Astrocyte (in vitro differentiated cells and primary cell): ENCODE measurements at regions not wholly inside any gene's neighbourhood (a gene's known extent, or its start where the extent isn't known, plus 50 kb on each side); places are given as distances from the start of the nearest gene placed in this dataset.

Source experiments
- DNase-seq: peaks from one replicate; pipeline ENCODE4 v3.0.0-alpha.2; 2010; ENCODE audit warnings: low read depth
- FAIRE-seq: peaks from 2 replicates; lab custom pipeline; 2011; peaks lifted over from hg19 to GRCh38; lab: Jason Lieb, UNC
- H2AFZ ChIP-seq: 2 replicates; pipeline ENCODE4 v1.6.0; 2012; ENCODE audit warnings: low read depth, low read length, inconsistent platforms
- H3K27ac ChIP-seq: 2 replicates; pipeline ENCODE4 v1.5.1; 2011; ENCODE audit warnings: low read depth, low read length, inconsistent platforms
- H3K27me3 ChIP-seq: 2 replicates; pipeline ENCODE4 v1.6.0; 2011; ENCODE audit warnings: low read length, inconsistent platforms; ENCODE audit not compliant: insufficient read depth
- H3K36me3 ChIP-seq: 2 replicates; pipeline ENCODE4 v1.5.1; 2011; ENCODE audit warnings: low read length, inconsistent platforms; ENCODE audit not compliant: insufficient read depth
- H3K4me1 ChIP-seq: 2 replicates; pipeline ENCODE4 v1.5.1; 2011; ENCODE audit warnings: low read length, inconsistent platforms; ENCODE audit not compliant: insufficient read depth
- H3K4me2 ChIP-seq: 2 replicates; pipeline ENCODE4 v1.6.0; 2012; ENCODE audit warnings: low read length, inconsistent platforms
- H3K4me3 ChIP-seq: 2 replicates; pipeline ENCODE4 v1.5.1; 2011; ENCODE audit warnings: low read depth, mild to moderate bottlenecking, low read length, inconsistent platforms; ENCODE audit not compliant: insufficient read depth
- H3K79me2 ChIP-seq: 2 replicates; pipeline ENCODE4 v1.6.0; 2012; ENCODE audit warnings: mild to moderate bottlenecking, low read length, inconsistent platforms; ENCODE audit not compliant: insufficient read depth
- H3K9ac ChIP-seq: 2 replicates; pipeline ENCODE4 v1.6.0; 2012; ENCODE audit warnings: mild to moderate bottlenecking, low read length, inconsistent platforms
- H3K9me3 ChIP-seq: 2 replicates; pipeline ENCODE4 v1.5.1; 2012; ENCODE audit warnings: low read depth, mild to moderate bottlenecking, low read length, inconsistent platforms; ENCODE audit not compliant: insufficient read depth
- H4K20me1 ChIP-seq: 2 replicates; pipeline ENCODE4 v1.6.0; 2012; ENCODE audit warnings: low read length, inconsistent platforms; ENCODE audit not compliant: insufficient read depth
- H3K27ac Mint-ChIP-seq: one replicate; pipeline ENCODE4 v1.8.0; 2021; ENCODE audit warnings: mild to moderate bottlenecking, mixed read lengths; ENCODE audit not compliant: unreplicated experiment
- H3K27me3 Mint-ChIP-seq: one replicate; pipeline ENCODE4 v1.8.0; 2021; ENCODE audit warnings: low read depth, mixed read lengths; ENCODE audit not compliant: unreplicated experiment
- H3K36me3 Mint-ChIP-seq: one replicate; pipeline ENCODE4 v1.8.0; 2021; ENCODE audit warnings: low read depth, mixed read lengths; ENCODE audit not compliant: unreplicated experiment
- H3K4me1 Mint-ChIP-seq: one replicate; pipeline ENCODE4 v1.8.0; 2021; ENCODE audit warnings: low read depth, mixed read lengths; ENCODE audit not compliant: unreplicated experiment
- H3K4me3 Mint-ChIP-seq: one replicate; pipeline ENCODE4 v1.8.0; 2021; ENCODE audit warnings: mild to moderate bottlenecking, moderate library complexity, mixed read lengths; ENCODE audit not compliant: unreplicated experiment
- H3K9me3 Mint-ChIP-seq: one replicate; pipeline ENCODE4 v1.8.0; 2021; ENCODE audit warnings: mild to moderate bottlenecking, mixed read lengths; ENCODE audit not compliant: unreplicated experiment
- CTCF ChIP-seq: IDR thresholded peaks from 2 replicates; pipeline ENCODE4 v1.5.1; 2011; ENCODE audit warnings: low read depth, mild to moderate bottlenecking, inconsistent platforms, low read length, moderate library complexity; ENCODE audit not compliant: insufficient read depth
- EZH2 ChIP-seq: IDR thresholded peaks from 2 replicates; pipeline ENCODE4 v1.6.1; 2012; ENCODE audit warnings: mild to moderate bottlenecking, low read length, inconsistent platforms; ENCODE audit not compliant: insufficient read depth

- Mint-ChIP-seq H3K36me3 (no peaks in the 10 kb centered on the region), H3K9me3 (no peaks in the 10 kb centered on the region), H3K27me3 (peaks cover 15% of the 10 kb centered on the region), H3K4me3 (no peak overlapping the region), H3K27ac (no peak overlapping the region), H3K4me1 (no peaks in the 10 kb centered on the region)
- H3K4me2 ChIP-seq = no peak overlapping the region
- H3K36me3 ChIP-seq = no peaks in the 10 kb centered on the region
- no peak overlapping the region for H3K4me3 ChIP-seq
- no peak overlapping the region for H2AFZ ChIP-seq
- H3K27ac ChIP-seq = no peak overlapping the region
- H3K27me3 ChIP-seq = no peaks in the 10 kb centered on the region
- DNase-seq (no peak), FAIRE-seq (no peak)
- no peaks in the 10 kb centered on the region for H3K79me2 ChIP-seq
- TF ChIP-seq CTCF = no peak
- no peak for TF ChIP-seq EZH2
- H3K9me3 ChIP-seq = peaks cover 2% of the 10 kb centered on the region
- no peaks in the 10 kb centered on the region for H4K20me1 ChIP-seq
- no peak overlapping the region for H3K9ac ChIP-seq
- H3K4me1 ChIP-seq = no peaks in the 10 kb centered on the region
Measured at GRCh38 chr11:133681901-133682300, 149.6 kb upstream of the OPCML start.

GRCh38 chr11:133679896-133680295 lies 147.6 kb upstream of the OPCML start:
- H3K9me3 Mint-ChIP-seq = no peaks in the 10 kb centered on the region
- TF ChIP-seq EZH2 = no peak
- no peak for TF ChIP-seq CTCF
- no peak overlapping the region for H2AFZ ChIP-seq
- no peak for DNase-seq
- no peak overlapping the region for H3K27ac Mint-ChIP-seq
- H3K36me3 ChIP-seq = no peaks in the 10 kb centered on the region
- H3K79me2 ChIP-seq = no peaks in the 10 kb centered on the region
- no peak overlapping the region for H3K4me2 ChIP-seq
- H3K27ac ChIP-seq = no peak overlapping the region
- no peak overlapping the region for H3K4me3 Mint-ChIP-seq
- H3K27me3 ChIP-seq = no peaks in the 10 kb centered on the region
- no peak overlapping the region for H3K9ac ChIP-seq
- H3K4me1 ChIP-seq = no peaks in the 10 kb centered on the region
- H3K27me3 Mint-ChIP-seq = peaks cover 15% of the 10 kb centered on the region
- H3K4me1 Mint-ChIP-seq = no peaks in the 10 kb centered on the region
- no peaks in the 10 kb centered on the region for H4K20me1 ChIP-seq
- H3K36me3 Mint-ChIP-seq = no peaks in the 10 kb centered on the region
- no peak overlapping the region for H3K4me3 ChIP-seq
- peaks cover 2% of the 10 kb centered on the region for H3K9me3 ChIP-seq
- no peak for FAIRE-seq

- Histone ChIP-seq H3K27ac (no peak overlapping the region), H3K79me2 (no peaks in the 10 kb centered on the region), H2AFZ (no peak overlapping the region), H4K20me1 (no peaks in the 10 kb centered on the region), H3K4me1 (no peaks in the 10 kb centered on the region), H3K4me3 (no peak overlapping the region), H3K9me3 (peaks cover 2% of the 10 kb centered on the region), H3K9ac (no peak overlapping the region), H3K27me3 (no peaks in the 10 kb centered on the region), H3K36me3 (no peaks in the 10 kb centered on the region), H3K4me2 (no peak overlapping the region)
- no peaks in the 10 kb centered on the region for H3K4me1 Mint-ChIP-seq
- DNase-seq (no peak), FAIRE-seq (no peak)
- no peaks in the 10 kb centered on the region for H3K36me3 Mint-ChIP-seq
- TF ChIP-seq EZH2 (no peak), CTCF (no peak)
- H3K27me3 Mint-ChIP-seq = peaks cover 15% of the 10 kb centered on the region
- H3K9me3 Mint-ChIP-seq = no peaks in the 10 kb centered on the region
- H3K27ac Mint-ChIP-seq = no peak overlapping the region
- H3K4me3 Mint-ChIP-seq = no peak overlapping the region
Measured at GRCh38 chr11:133678191-133678590, 145.9 kb upstream of the OPCML start.
